H1 (cell line): ENCODE measurements at regions not wholly inside any gene's neighbourhood (a gene's known extent, or its start where the extent isn't known, plus 50 kb on each side); places are given as distances from the start of the nearest gene placed in this dataset.

Source experiments
- CTCF ChIA-PET: fragments of 300-600 bp; sonication (Branson Sonifier 250); formaldehyde crosslinking; loops from one replicate; lab custom pipeline; 2021; ENCODE audit not compliant: partially characterized antibody; lab: Charles Lee
- POLR2A ChIA-PET: fragments of 300-600 bp; sonication (Branson Sonifier 250); formaldehyde crosslinking; loops from one replicate; lab custom pipeline; 2021; ENCODE audit warnings: inconsistent platforms; ENCODE audit not compliant: partially characterized antibody; lab: Charles Lee
- DNase-seq, 2 experiments: peaks; one replicate each; pipeline versions ENCODE4 v3.0.0 to v3.0.0-alpha.2; 2010 to 2022; ENCODE audit warnings: low spot score in 2 of 2, low read depth in 1 of 2, mixed read lengths in 1 of 2
- FAIRE-seq: peaks from 2 replicates; lab custom pipeline; 2011; peaks lifted over from hg19 to GRCh38; lab: Jason Lieb, UNC
- H2AFZ ChIP-seq: 2 replicates; pipeline ENCODE4 v1.8.1; 2012; ENCODE audit warnings: low read length, inconsistent platforms
- H2AK5ac ChIP-seq: 2 replicates; pipeline ENCODE4 v1.6.1; 2013; ENCODE audit warnings: low read depth, low read length
- H2BK120ac ChIP-seq: replicated peaks from 2 replicates; pipeline ENCODE3; 2013; ENCODE audit warnings: low read depth, low read length, inconsistent platforms
- H2BK12ac ChIP-seq: 2 replicates; pipeline ENCODE4 v1.6.1; 2013; ENCODE audit warnings: low read depth, low read length
- H2BK15ac ChIP-seq: 2 replicates; pipeline ENCODE4 v1.6.1; 2013; ENCODE audit warnings: low read length
- H2BK20ac ChIP-seq: 2 replicates; pipeline ENCODE4 v1.6.1; 2013; ENCODE audit warnings: low read length
- H2BK5ac ChIP-seq: 2 replicates; pipeline ENCODE4 v1.6.1; 2013; ENCODE audit warnings: low read depth, low read length
- H3K14ac ChIP-seq: 2 replicates; pipeline ENCODE4 v1.6.1; 2013; ENCODE audit warnings: inconsistent platforms; ENCODE audit not compliant: insufficient read length
- H3K18ac ChIP-seq: 2 replicates; pipeline ENCODE4 v1.6.1; 2013; ENCODE audit warnings: low read length; ENCODE audit errors: extremely low read depth
- H3K23ac ChIP-seq: 2 replicates; pipeline ENCODE4 v1.6.1; 2013; ENCODE audit warnings: inconsistent platforms; ENCODE audit not compliant: insufficient read length
- H3K23me2 ChIP-seq: 2 replicates; pipeline ENCODE4 v1.6.1; 2013; ENCODE audit warnings: low read depth, low read length
- H3K27ac ChIP-seq: 2 replicates; pipeline ENCODE4 v1.6.1; 2011; ENCODE audit warnings: low read depth, low read length, inconsistent platforms
- H3K27me3 ChIP-seq, 4 experiments: replicated peaks in 1 of 4; 1 replicate in 1 of 4; 2 replicates in 3 of 4; pipeline versions ENCODE4 v1.6.1 to v1.8.1; 2011 to 2013; ENCODE audit warnings: low read length in 3 of 4, mild to moderate bottlenecking in 3 of 4, inconsistent platforms in 2 of 4, mixed read lengths in 2 of 4, moderate library complexity in 1 of 4; ENCODE audit not compliant: control insufficient read depth in 3 of 4, insufficient read depth in 3 of 4; ENCODE audit errors: extremely low read depth in 1 of 4
- H3K36me3 ChIP-seq, 4 experiments: 2 replicates each; pipeline versions ENCODE4 v1.6.1 to v1.8.1; 2011 to 2013; ENCODE audit warnings: mild to moderate bottlenecking in 4 of 4, low read length in 3 of 4, moderate library complexity in 2 of 4, control low read depth in 1 of 4, inconsistent platforms in 1 of 4; ENCODE audit not compliant: insufficient read depth in 4 of 4, control insufficient read depth in 2 of 4
- H3K4ac ChIP-seq: replicated peaks from 2 replicates; pipeline ENCODE3; 2013; ENCODE audit warnings: low read length, low read depth, mixed read lengths, inconsistent platforms; ENCODE audit not compliant: insufficient read length
- H3K4me1 ChIP-seq, 4 experiments: replicated peaks in 1 of 4; 1 replicate in 1 of 4; 2 replicates in 3 of 4; pipeline versions ENCODE4 v1.6.1 to v1.8.1; 2011 to 2013; ENCODE audit warnings: low read length in 3 of 4, inconsistent platforms in 2 of 4, mixed read lengths in 1 of 4; ENCODE audit not compliant: insufficient read depth in 4 of 4, control insufficient read depth in 3 of 4
- H3K4me2 ChIP-seq, 2 experiments: 2 replicates each; pipeline versions ENCODE4 v1.6.1 to v1.8.1; 2011 to 2013; ENCODE audit warnings: low read depth in 2 of 2, low read length in 2 of 2, control low read depth in 1 of 2, inconsistent platforms in 1 of 2, mild to moderate bottlenecking in 1 of 2; ENCODE audit not compliant: insufficient read depth in 1 of 2
- H3K4me3 ChIP-seq, 4 experiments: fragments of 200-600, 300-600 bp in 1 of 4; sonication (generic), shearing (Covaris generic), sonication (Bioruptor Twin) in 1 of 4; 2 replicates each; pipeline versions ENCODE4 v1.5.1 to v1.8.1; 2011 to 2016; ENCODE audit warnings: low read length in 4 of 4, low read depth in 3 of 4, control low read depth in 2 of 4, inconsistent platforms in 2 of 4, mild to moderate bottlenecking in 2 of 4, mixed read lengths in 1 of 4, moderate library complexity in 1 of 4; ENCODE audit not compliant: insufficient read depth in 2 of 4; ENCODE audit errors: extremely low read depth in 1 of 4
- H3K56ac ChIP-seq: replicated peaks from 2 replicates; pipeline ENCODE3; 2013; ENCODE audit warnings: low read depth, mild to moderate bottlenecking, mixed read lengths, low read length, inconsistent platforms; ENCODE audit not compliant: insufficient read length
- H3K79me1 ChIP-seq: 2 replicates; pipeline ENCODE4 v1.6.1; 2013; ENCODE audit warnings: low read depth, low read length, control low read depth
- H3K79me2 ChIP-seq, 2 experiments: 2 replicates each; pipeline versions ENCODE4 v1.6.1 to v1.8.1; 2012 to 2013; ENCODE audit warnings: low read length in 2 of 2, mild to moderate bottlenecking in 2 of 2, inconsistent platforms in 1 of 2; ENCODE audit not compliant: insufficient read depth in 2 of 2, control insufficient read depth in 1 of 2
- H3K9ac ChIP-seq, 4 experiments: replicated peaks in 1 of 4; 1 replicate in 1 of 4; 2 replicates in 3 of 4; pipeline versions ENCODE4 v1.6.1 to v1.8.1; 2011 to 2013; ENCODE audit warnings: low read depth in 3 of 4, low read length in 3 of 4, control low read depth in 2 of 4, mild to moderate bottlenecking in 2 of 4, moderate library complexity in 2 of 4, inconsistent platforms in 1 of 4; ENCODE audit errors: extremely low read depth in 1 of 4
- H3K9me3 ChIP-seq, 2 experiments: 2 replicates each; pipeline versions ENCODE4 v1.6.1 to v1.8.1; 2012 to 2013; ENCODE audit warnings: mild to moderate bottlenecking in 2 of 2, moderate library complexity in 2 of 2, control low read depth in 1 of 2, inconsistent platforms in 1 of 2, low read depth in 1 of 2, low read length in 1 of 2, mixed read lengths in 1 of 2; ENCODE audit not compliant: insufficient read depth in 2 of 2
- H4K20me1 ChIP-seq, 2 experiments: replicated peaks in 1 of 2; 2 replicates each; pipeline versions ENCODE3 to v1.8.1; 2011 to 2013; ENCODE audit warnings: inconsistent platforms in 2 of 2, low read length in 2 of 2, mild to moderate bottlenecking in 1 of 2; ENCODE audit not compliant: insufficient read depth in 2 of 2, control insufficient read depth in 1 of 2
- H4K5ac ChIP-seq: 2 replicates; pipeline ENCODE4 v1.6.1; 2013; ENCODE audit warnings: low read length, low read depth, mixed read lengths, inconsistent platforms; ENCODE audit not compliant: insufficient read length
- H4K8ac ChIP-seq: 2 replicates; pipeline ENCODE4 v1.8.0; 2013; ENCODE audit warnings: mild to moderate bottlenecking, moderate library complexity, low read length, inconsistent platforms; ENCODE audit not compliant: insufficient read depth; ENCODE audit errors: extremely low read depth
- H4K91ac ChIP-seq: replicated peaks from 2 replicates; pipeline ENCODE3; 2013; ENCODE audit warnings: low read length, mixed read lengths, inconsistent platforms; ENCODE audit not compliant: insufficient read length
- ASH2L ChIP-seq: fragments of 200-600, 300-600 bp; sonication (generic); IDR thresholded peaks from one replicate; pipeline ENCODE4 v1.7.1; 2017; ENCODE audit warnings: low read length
- CBX8 ChIP-seq: fragments of 300-800, 300-1000 bp; sonication (generic); IDR thresholded peaks from 2 replicates; pipeline ENCODE4 v1.7.1; 2016; ENCODE audit warnings: low read depth, low read length, borderline replicate concordance
- CHD1 ChIP-seq: IDR thresholded peaks from 2 replicates; pipeline ENCODE4 v1.6.1; 2012; ENCODE audit warnings: low read depth, low read length, improper control_type of control experiment
- POLR2A ChIP-seq, 2 experiments: IDR thresholded peaks; 1 replicate in 1 of 2; 2 replicates in 1 of 2; pipeline ENCODE4 v1.6.1; 2011; ENCODE audit warnings: low read depth in 2 of 2, low read length in 2 of 2, mild to moderate bottlenecking in 2 of 2; ENCODE audit errors: control extremely low read depth in 1 of 2
- RBBP5 ChIP-seq: IDR thresholded peaks from 2 replicates; pipeline ENCODE4 v1.7.1; 2012; ENCODE audit warnings: low read depth, mild to moderate bottlenecking, inconsistent platforms, low read length, moderate library complexity, borderline replicate concordance
- SIN3A ChIP-seq, 2 experiments: IDR thresholded peaks in 1 of 2; conservative IDR thresholded peaks in 1 of 2; 2 replicates each; pipeline ENCODE4 v1.6.1; 2011 to 2012; ENCODE audit warnings: low read length in 2 of 2, improper control_type of control experiment in 1 of 2, low read depth in 1 of 2, mild to moderate bottlenecking in 1 of 2
- SP1 ChIP-seq: IDR thresholded peaks from 2 replicates; pipeline ENCODE4 v1.6.1; 2011; ENCODE audit warnings: low read depth, low read length
- WGBS, 2 experiments: shearing (Covaris generic) in 1 of 2; methylation state at CpG; one replicate each; pipeline versions ENCODE4 v1.1.6 to v1.1.7; 2013 to 2015; ENCODE audit warnings: low lambda C conversion rate in 2 of 2, mixed read lengths in 2 of 2, inconsistent platforms in 1 of 2, low coverage in 1 of 2, missing lambda C conversion rate in 1 of 2; ENCODE audit not compliant: insufficient replicate concordance in 2 of 2, insufficient coverage in 1 of 2, insufficient read length in 1 of 2; ENCODE audit errors: extremely low coverage in 1 of 2, missing lambda C conversion rate in 1 of 2; 5-methylcytosine and 5-hydroxymethylcytosine counted together

- Histone ChIP-seq H2BK20ac (no peak overlapping the region), H2AFZ (no peak overlapping the region), H3K36me3 (no peaks in the 10 kb centered on the region), H3K4ac (no peak overlapping the region), H3K27me3 (no peaks in the 10 kb centered on the region), H3K9me3 (no peaks in the 10 kb centered on the region), H4K8ac (no peak overlapping the region), H3K18ac (no peak overlapping the region), H3K9ac (no peak overlapping the region), H2AK5ac (no peak overlapping the region), H3K14ac (no peak overlapping the region), H4K5ac (no peak overlapping the region), H3K23me2 (no peaks in the 10 kb centered on the region; the same call in 1 of the 2 replicates), H2BK5ac (no peak overlapping the region), H2BK12ac (no peak overlapping the region), H3K79me2 (no peaks in the 10 kb centered on the region), H3K4me3 (no peak overlapping the region), H2BK120ac (no peak overlapping the region), H3K56ac (no peak overlapping the region), H3K23ac (no peak overlapping the region), H4K91ac (no peak overlapping the region), H3K79me1 (no peaks in the 10 kb centered on the region), H2BK15ac (no peak overlapping the region), H3K4me1 (no peaks in the 10 kb centered on the region; a peak in 1 of 7 replicates), H3K27ac (no peak overlapping the region), H3K4me2 (no peak overlapping the region), H4K20me1 (no peaks in the 10 kb centered on the region)
- ChIA-PET CTCF (interaction anchor here (1.2 to 1.5 kb wide), 2 partner anchors 156 to 444 kb away, joined by 3 to 4 read pairs; no protein-coding TSS in a partner anchor), POLR2A (no interaction called here)
- no peak for TF ChIP-seq ASH2L
- TF ChIP-seq RBBP5: no peak
- no peak for TF ChIP-seq CHD1
- TF ChIP-seq SIN3A (conservative IDR thresholded peaks at IDR 0.05 in 1 of 2, IDR thresholded peaks at IDR 0.05 in 1 of 2; ENCODE audit: low read depth in 1 of 2, low read length in 2 of 2): no peak
- TF ChIP-seq POLR2A (IDR thresholded peaks at IDR 0.05; ENCODE audit: control extremely low read depth in 1 of 2, low read depth in 2 of 2, low read length in 2 of 2): no peak
- no peak for TF ChIP-seq SP1
- no peak for TF ChIP-seq CBX8
- no peak for DNase-seq
- 85% methylated on average over 2 of the region's 2 CpGs; no CpG with 5 or more reads in 1 of the 2 experiments for whole genome bisulfite sequencing, 2 experiments
- no peak for FAIRE-seq
Measured at GRCh38 chr21:27408826-27409225, 441.9 kb upstream of the ADAMTS5 start.
